Mesothelial cell of epicardium (in vitro differentiated cells): ENCODE measurements at regions not wholly inside any gene's neighbourhood (a gene's known extent, or its start where the extent isn't known, plus 50 kb on each side); places are given as distances from the start of the nearest gene placed in this dataset.

Experiments used
- DNase-seq, 2 experiments: peaks; one replicate each; pipeline ENCODE4 v3.0.0; 2021; ENCODE audit warnings: low spot score in 2 of 2; ENCODE audit not compliant: unreplicated experiment in 2 of 2
- H3K27ac Mint-ChIP-seq: 2 replicates; pipeline ENCODE4 v1.8.0; 2021; ENCODE audit warnings: mixed read lengths
- H3K27me3 Mint-ChIP-seq: 2 replicates; pipeline ENCODE4 v1.8.0; 2021; ENCODE audit warnings: low read depth, mixed read lengths
- H3K36me3 Mint-ChIP-seq: 2 replicates; pipeline ENCODE4 v1.8.0; 2021; ENCODE audit warnings: mixed read lengths
- H3K4me1 Mint-ChIP-seq: 2 replicates; pipeline ENCODE4 v1.8.0; 2021; ENCODE audit warnings: mixed read lengths
- H3K4me3 Mint-ChIP-seq: 2 replicates; pipeline ENCODE4 v1.8.0; 2021; ENCODE audit warnings: mild to moderate bottlenecking, moderate library complexity, mixed read lengths
- H3K9me3 Mint-ChIP-seq: 2 replicates; pipeline ENCODE4 v1.8.0; 2021; ENCODE audit warnings: mixed read lengths
- CTCF ChIP-seq: fragments of 200-600 bp; sonication (generic); IDR thresholded peaks from one replicate; pipeline ENCODE4 v1.5.0; 2021; ENCODE audit warnings: antibody characterized with exemption; ENCODE audit not compliant: unreplicated experiment

DNA sequence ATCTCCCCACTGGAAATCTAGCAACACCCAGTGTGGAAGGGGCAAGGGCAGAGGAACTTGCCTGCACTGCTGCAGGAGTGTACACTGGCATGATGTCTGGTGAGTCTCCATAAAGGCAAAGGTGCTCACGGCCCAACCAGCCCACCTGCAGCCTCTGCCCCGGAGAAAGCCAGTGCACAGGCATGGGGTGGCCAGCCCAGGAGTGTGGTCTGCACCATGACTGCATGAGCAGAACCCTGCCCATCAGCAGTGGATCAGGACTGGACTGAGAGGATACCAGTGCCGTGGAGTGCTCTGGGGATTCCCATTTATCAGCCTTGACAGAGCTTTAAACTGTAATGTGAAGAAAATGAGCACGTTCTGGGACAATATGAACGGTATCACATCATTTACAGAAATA lies 342.6 kb upstream of the HS6ST1 start:
- H3K4me3 Mint-ChIP-seq = no peak overlapping the region
- H3K27ac Mint-ChIP-seq = no peak overlapping the region
- H3K27me3 Mint-ChIP-seq = no peaks in the 10 kb centered on the region
- peaks cover 3% of the 10 kb centered on the region for H3K4me1 Mint-ChIP-seq
- no peak for TF ChIP-seq CTCF
- H3K9me3 Mint-ChIP-seq = peaks cover 10% of the 10 kb centered on the region
- DNase-seq = no peak
- no peaks in the 10 kb centered on the region for H3K36me3 Mint-ChIP-seq

DNA sequence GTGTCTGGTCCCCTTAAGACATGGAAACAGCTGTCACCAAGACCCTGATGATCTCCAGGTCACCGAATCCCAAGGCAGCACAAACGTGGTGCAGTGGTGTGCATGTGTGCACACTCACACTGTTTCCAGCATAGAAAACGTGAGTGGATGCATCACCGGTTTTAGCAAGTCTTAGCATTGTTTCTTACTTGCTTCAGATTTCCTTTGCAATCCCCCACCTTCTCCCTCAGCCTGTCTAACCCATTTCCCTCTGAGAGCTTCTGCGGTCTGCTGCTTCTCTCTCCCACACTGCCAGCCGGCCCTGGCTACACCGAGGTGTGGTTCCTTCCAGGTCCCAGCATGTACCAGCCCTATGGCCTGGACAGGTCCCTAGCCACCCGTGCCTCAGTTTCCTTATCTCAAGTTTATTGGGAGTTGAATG lies 343.4 kb upstream of the HS6ST1 start:
- Mint-ChIP-seq H3K27ac (no peak overlapping the region), H3K9me3 (peaks cover 8% of the 10 kb centered on the region), H3K4me1 (peaks cover 3% of the 10 kb centered on the region), H3K27me3 (no peaks in the 10 kb centered on the region), H3K36me3 (no peaks in the 10 kb centered on the region), H3K4me3 (no peak overlapping the region)
- no peak for TF ChIP-seq CTCF
- DNase-seq = no peak

- H3K4me1 Mint-ChIP-seq = peaks cover 3% of the 10 kb centered on the region
- no peak for TF ChIP-seq CTCF
- no peaks in the 10 kb centered on the region for H3K27me3 Mint-ChIP-seq
- peaks cover 4% of the 10 kb centered on the region for H3K9me3 Mint-ChIP-seq
- DNase-seq = no peak
- H3K36me3 Mint-ChIP-seq = no peaks in the 10 kb centered on the region
- H3K27ac Mint-ChIP-seq = no peak overlapping the region
- no peak overlapping the region for H3K4me3 Mint-ChIP-seq
Observed at GRCh38 chr2:128663371-128664050, 344.8 kb upstream of the HS6ST1 start.

DNA sequence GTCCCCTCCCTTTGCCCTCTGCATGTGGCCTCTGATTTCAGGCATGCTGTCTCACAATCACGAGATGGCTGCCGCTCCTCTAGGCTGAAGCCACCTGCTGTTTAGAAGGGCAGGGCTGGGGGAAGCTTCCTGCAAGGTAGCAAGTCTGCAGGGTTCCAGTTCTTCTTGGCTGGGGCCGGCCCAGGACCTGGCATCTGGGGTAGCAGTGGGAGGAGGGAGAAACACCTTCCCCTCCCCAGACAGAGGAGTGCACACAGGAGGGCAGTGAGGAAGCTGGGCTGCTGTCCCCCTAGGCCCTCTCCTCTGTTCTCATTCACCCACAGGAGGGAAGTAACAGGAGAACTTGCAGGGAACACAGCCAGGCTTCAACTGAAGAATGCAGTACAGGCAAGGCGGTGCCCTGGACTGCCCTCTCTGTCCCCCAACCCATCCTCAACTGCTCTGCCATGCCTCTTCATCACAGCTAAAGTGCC lies 345.9 kb upstream of the HS6ST1 start:
- Mint-ChIP-seq H3K9me3 (peaks cover 4% of the 10 kb centered on the region), H3K27me3 (no peaks in the 10 kb centered on the region), H3K4me3 (no peak overlapping the region), H3K4me1 (peaks cover 3% of the 10 kb centered on the region), H3K27ac (no peak overlapping the region), H3K36me3 (no peaks in the 10 kb centered on the region)
- no peak for TF ChIP-seq CTCF
- DNase-seq = no peak

DNA sequence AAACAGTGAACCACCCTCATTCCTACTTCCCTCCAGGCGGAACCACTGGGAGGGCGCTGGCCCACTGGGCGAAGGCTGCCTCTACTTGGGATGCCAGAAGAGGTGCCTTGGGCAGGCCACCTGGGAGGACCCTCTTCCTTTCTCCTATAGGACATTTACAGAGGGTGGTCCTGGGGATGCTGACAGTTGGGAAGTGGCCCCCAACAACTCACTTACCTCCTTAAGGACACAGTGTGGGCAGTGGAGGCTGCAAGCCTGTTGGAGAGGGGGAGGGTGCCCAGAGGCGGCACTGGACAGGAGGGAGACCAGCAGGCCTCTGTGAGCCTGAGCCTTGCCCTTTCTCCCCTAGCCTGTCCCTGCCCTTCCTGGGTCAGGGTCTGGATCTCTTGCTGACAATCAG lies 346.4 kb upstream of the HS6ST1 start:
- Mint-ChIP-seq H3K4me1 (peaks cover 3% of the 10 kb centered on the region), H3K9me3 (no peaks in the 10 kb centered on the region), H3K4me3 (no peak overlapping the region), H3K27me3 (no peaks in the 10 kb centered on the region), H3K27ac (peak overlapping the region; percentile 61), H3K36me3 (no peaks in the 10 kb centered on the region)
- no peak for TF ChIP-seq CTCF
- no peak for DNase-seq
